ENCODE measurements at regions not wholly inside any gene's neighbourhood (a gene's known extent, or its start where the extent isn't known, plus 50 kb on each side); places are given as distances from the start of the nearest gene placed in this dataset.

- TF ChIP-seq CTCF (IDR thresholded peaks at IDR 0.05; ENCODE audit: borderline replicate concordance, insufficient read depth, low read depth, low read length): no peak
- no peak overlapping the region for H3K4me3 ChIP-seq (ENCODE audit: low read depth, low read length)
These were observed 457.9 kb upstream of the CDH5 start for GRCh38 chr16:65908568-65908967.

- no peak overlapping the region for H3K4me3 ChIP-seq (ENCODE audit: low read depth, low read length)
- no peak for TF ChIP-seq CTCF (IDR thresholded peaks at IDR 0.05; ENCODE audit: borderline replicate concordance, insufficient read depth, low read depth, low read length)
These were observed 461.2 kb upstream of the CDH5 start for GRCh38 chr16:65905331-65905730.

- TF ChIP-seq CTCF (IDR thresholded peaks at IDR 0.05; ENCODE audit: borderline replicate concordance, insufficient read depth, low read depth, low read length): no peak
These were observed 469.9 kb upstream of the CDH5 start for GRCh38 chr16:65896448-65897153.

GRCh38 chr16:65895906-65896305 is 470.6 kb upstream of the CDH5 start:
- H3K4me3 ChIP-seq (ENCODE audit: low read depth, low read length): no peak overlapping the region
- TF ChIP-seq CTCF (IDR thresholded peaks at IDR 0.05; ENCODE audit: borderline replicate concordance, insufficient read depth, low read depth, low read length): no peak

More at GRCh38 chr16:65896448-65897153, 469.9 kb upstream of the CDH5 start:
- no peak overlapping the region for H3K4me3 ChIP-seq (ENCODE audit: low read depth, low read length)

GRCh38 chr16:65895486-65895885 is 471.0 kb upstream of the CDH5 start:
- no peak overlapping the region for H3K4me3 ChIP-seq (ENCODE audit: low read depth, low read length)
- no peak for TF ChIP-seq CTCF (IDR thresholded peaks at IDR 0.05; ENCODE audit: borderline replicate concordance, insufficient read depth, low read depth, low read length)

GRCh38 chr16:65890203-65890602 is 476.3 kb upstream of the CDH5 start:
- no peak overlapping the region for H3K4me3 ChIP-seq (ENCODE audit: low read depth, low read length)
- TF ChIP-seq CTCF (IDR thresholded peaks at IDR 0.05; ENCODE audit: borderline replicate concordance, insufficient read depth, low read depth, low read length): no peak

GRCh38 chr16:65889533-65889966 is 476.9 kb upstream of the CDH5 start:
- no peak for TF ChIP-seq CTCF (IDR thresholded peaks at IDR 0.05; ENCODE audit: borderline replicate concordance, insufficient read depth, low read depth, low read length)
- H3K4me3 ChIP-seq (ENCODE audit: low read depth, low read length): no peak overlapping the region

Measured in GM12875 (cell line).